ENCODE measurements at regions not wholly inside any gene's neighbourhood (a gene's known extent, or its start where the extent isn't known, plus 50 kb on each side); places are given as distances from the start of the nearest gene placed in this dataset.
"Not testable (repeated sequence)": the region's sequence is repeated elsewhere in the genome, so short reads cannot be mapped to it uniquely, and the experiment has no call there.

DNA sequence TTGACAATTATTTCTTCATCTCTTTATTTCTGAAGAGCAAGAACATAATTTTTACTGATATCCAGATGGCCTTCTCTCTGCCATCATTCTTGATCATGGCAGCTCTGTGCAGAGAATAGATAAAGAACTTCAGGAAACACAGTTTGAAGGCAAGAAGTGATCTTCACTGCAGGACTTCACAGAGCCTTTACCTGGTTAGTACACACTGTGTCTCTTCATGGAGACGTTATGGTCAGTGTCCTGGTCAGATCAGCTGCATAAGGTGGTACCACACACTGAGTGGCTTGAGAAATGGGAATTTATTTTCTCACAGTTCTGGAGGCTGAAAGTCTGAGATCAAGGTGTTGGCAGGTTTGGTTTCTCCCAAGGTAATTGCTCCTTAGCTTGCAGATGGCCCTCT lies 129.5 kb downstream of the UTP18 start:
- no peak for DNase-seq

DNA sequence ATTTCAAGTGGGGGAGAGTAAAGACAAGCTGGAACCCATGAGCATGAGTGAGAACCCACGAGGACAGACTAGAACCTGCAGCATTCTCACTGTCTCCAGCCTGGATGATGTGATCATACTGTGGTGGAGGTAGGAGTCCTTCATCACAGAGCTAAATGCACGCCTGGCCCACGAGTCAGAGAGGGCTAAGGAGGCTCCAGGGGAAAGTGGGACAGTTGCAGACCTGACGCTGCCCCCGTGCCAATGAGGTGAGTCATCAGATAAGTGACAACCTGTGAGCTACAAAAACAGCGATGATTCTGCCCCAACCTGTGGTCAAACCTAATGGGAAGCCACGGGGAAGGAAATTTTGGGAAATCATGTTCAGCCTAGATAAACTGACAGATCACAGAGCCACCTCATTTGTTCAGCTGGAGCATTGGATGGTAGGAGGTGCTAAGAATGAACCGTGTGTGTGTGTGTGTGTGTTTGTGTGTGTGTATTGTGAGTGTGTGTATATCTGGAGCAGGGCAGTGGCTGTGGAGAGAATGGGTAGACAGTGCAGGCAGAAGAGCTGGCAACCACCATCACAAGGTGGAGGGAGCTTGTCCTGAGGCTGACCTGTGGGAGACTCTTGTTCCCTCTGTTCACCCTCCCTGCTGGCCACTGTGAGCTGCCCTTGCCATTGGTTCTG lies 131.8 kb downstream of the UTP18 start:
- DNase-seq: no peak

- DNase-seq: no peak
Observed at GRCh38 chr17:51395621-51396020, 135.3 kb downstream of the UTP18 start.

- DNase-seq: no peak
Observed at GRCh38 chr17:51397361-51398127, 137.2 kb downstream of the UTP18 start.

GRCh38 chr17:51398128-51398525 lies 137.8 kb downstream of the UTP18 start:
- DNase-seq: no peak

GRCh38 chr17:51398687-51399086 lies 138.3 kb downstream of the UTP18 start:
- DNase-seq: no peak

- DNase-seq: no peak
Observed at GRCh38 chr17:51401279-51401678, 140.9 kb downstream of the UTP18 start.

GRCh38 chr17:51402899-51403298 lies 142.6 kb downstream of the UTP18 start:
- DNase-seq: no peak

DNA sequence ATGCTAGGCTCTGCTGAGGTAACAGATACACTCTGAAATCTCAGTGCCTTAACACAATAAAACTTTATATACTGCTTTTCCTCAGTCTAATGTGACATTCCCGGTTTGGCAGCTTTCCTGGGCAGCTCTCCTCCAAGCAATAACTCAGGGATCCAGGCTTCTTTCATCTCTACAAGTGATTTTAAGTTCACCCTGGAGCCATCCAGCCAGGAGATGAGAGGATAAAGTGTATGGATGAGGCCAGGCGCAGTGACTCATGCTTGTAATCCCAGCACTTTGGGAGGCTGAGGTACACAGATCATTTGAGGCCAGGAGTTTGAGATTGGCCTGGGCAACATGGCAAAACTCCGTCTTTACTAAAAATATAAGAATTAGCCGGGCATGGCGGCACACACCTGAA lies 147.2 kb downstream of the UTP18 start:
- DNase-seq: no peak

GRCh38 chr17:51419476-51419875 lies 159.1 kb downstream of the UTP18 start:
- DNase-seq: no peak

DNA sequence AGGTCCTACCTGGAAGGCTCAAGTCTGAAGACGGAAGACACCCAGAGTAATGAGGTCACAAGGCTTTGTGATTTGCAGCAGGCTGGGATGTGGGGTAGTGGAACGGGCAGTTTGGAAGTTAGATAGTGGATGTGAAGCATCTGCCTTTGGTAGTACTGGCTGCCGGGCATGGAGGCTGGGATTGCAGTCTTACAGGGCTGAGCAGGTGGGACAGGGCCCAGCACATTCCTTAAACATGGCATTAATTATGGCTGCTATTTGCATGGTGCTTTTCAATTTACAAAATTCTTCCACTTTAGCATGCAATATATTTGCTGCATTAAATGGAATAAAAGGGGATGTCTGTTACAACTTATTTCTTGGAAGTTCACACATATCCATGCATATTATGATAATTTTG lies 161.2 kb downstream of the UTP18 start:
- DNase-seq: no peak

DNA sequence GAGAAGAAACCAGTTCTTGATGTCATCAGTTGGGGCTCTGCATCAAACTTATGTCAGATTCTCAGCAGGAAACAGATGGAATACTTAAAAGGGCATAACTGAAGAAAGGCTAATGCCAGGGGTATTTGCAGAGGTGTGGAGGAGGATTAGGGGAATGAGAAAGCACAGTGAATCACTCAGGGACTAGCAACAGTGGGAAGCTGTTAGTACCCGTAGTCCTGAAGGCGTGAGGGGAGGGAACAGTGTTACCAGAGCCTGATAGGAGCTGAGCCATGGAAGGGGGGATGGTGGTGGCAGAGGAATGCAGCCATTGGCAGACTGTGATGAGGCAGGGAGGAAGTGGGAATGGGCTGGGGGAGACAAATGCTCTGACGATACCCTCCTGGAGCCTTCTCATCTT lies 162.3 kb downstream of the UTP18 start:
- no peak for DNase-seq

- no peak for DNase-seq
Observed at GRCh38 chr17:51423421-51424160, 163.2 kb downstream of the UTP18 start.

DNA sequence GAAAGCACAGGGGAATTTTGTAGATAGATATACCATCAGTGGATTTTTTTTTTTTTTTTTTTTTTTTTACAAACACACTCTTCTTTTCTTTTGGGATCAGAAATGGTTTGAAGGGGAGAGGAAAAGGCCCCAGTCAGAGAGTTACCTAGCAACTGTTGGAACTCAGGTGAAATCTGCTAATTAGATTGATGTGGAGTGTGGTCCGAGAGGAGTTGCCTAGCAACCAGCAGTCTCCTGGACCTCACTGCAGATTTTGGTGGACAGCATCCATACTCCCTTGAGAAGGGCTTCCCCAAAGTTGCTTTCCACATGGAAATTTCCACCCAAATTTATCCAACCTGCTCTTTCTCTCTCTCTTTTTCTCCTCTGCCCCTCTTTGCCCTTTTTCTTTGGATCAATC lies 165.4 kb downstream of the UTP18 start:
- no peak for DNase-seq

GRCh38 chr17:51427323-51427811 lies 167.0 kb downstream of the UTP18 start:
- DNase-seq: no peak

DNA sequence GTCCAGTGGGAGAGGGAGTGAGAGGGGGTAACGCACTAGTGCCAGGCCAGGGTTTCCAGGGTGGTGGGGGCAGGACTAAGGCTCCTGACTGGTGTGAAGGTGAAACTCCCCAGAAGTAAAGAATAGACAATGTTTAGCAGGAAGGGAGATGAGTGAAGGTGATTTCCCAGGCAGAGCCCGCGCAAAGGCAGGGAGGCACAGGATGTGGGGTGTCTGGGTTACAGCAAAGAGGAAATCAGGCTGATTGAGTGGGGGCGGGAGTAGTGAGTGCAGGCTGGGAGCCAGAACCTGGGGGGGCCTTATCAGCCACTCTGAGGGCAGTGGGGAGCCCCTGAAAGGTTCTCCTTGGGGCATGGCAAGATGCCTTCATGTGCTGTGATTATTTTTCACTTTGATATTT lies 167.5 kb downstream of the UTP18 start:
- DNase-seq: no peak

DNA sequence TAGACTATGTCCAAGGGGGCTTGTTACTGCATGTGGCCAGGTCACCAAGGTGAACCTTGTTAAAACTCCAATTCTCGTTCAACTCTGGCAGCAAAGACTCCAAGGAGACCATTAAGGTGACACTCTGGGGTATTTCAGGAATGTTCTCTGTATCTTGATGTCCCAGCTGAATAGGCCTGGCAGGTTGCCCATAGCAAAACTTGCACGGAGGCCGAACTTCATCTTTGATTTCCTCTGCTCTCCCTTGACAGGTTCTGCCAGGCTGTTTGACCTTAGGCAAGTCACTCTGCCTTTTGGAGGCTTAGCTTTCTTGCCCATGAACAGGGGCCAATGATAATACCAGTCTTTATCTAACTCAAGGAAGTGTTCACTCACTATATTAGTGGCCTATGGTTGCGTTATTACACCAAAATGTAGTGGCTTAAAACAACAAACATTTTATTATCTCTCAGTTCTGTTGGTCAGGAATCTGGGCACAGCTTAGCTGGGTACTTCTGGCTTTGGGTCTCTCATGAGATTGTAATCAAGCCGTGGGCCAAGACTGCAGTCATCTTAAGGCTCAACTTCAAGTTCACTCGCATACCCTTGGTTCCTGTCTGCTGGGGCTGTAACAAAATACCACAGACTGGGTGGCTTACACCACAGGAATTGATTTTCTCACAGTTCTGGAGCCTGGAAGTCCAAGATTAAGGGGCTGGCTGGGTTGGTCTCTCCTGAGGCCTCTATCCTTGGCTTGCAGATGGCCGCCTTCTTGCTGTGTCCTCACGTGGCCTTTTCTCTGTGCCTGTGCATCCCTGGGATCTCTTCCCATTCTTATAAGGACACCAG lies 168.5 kb downstream of the UTP18 start:
- no peak for DNase-seq

GRCh38 chr17:51429938-51430337 lies 169.6 kb downstream of the UTP18 start:
- DNase-seq: not testable (repeated sequence)

DNA sequence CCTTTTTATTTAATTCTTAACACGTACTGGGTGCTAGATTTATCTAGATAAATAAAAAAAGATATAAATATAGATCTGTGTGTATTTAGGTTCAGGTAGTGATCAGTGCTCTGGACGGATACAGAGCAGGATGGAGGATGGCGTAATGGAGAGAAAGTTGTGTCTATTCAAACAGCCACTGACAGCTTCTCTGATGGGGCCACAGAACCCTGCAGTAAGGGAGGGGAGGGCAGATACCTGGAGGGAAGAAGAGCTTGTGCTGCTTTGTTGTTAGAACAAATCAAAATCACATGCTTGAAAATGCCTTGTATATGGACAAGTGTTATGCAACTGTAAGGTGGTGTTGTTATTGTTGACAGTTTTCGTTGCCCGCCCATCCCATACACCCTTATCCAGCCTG lies 170.2 kb downstream of the UTP18 start:
- DNase-seq: no peak

GRCh38 chr17:51434434-51435170 lies 174.3 kb downstream of the UTP18 start:
- no peak for DNase-seq

DNA sequence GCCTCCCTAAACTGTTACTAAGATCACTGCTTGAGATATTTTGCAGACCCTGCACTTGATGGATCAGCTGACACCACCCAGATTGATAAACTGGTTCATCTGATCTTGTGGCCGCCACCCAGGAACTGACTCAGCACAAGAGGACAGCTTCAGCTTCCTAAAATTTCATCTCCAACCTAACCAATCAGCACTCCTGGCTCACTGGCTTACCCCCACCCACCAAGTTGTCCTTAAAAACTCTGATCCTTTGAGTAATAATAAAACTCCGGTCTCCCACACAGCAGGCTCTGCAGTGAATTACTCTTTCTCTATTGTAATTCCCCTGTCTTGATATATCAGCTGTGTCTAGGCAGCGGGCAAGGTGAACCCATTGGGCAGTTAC lies 174.8 kb downstream of the UTP18 start:
- DNase-seq: no peak

DNA sequence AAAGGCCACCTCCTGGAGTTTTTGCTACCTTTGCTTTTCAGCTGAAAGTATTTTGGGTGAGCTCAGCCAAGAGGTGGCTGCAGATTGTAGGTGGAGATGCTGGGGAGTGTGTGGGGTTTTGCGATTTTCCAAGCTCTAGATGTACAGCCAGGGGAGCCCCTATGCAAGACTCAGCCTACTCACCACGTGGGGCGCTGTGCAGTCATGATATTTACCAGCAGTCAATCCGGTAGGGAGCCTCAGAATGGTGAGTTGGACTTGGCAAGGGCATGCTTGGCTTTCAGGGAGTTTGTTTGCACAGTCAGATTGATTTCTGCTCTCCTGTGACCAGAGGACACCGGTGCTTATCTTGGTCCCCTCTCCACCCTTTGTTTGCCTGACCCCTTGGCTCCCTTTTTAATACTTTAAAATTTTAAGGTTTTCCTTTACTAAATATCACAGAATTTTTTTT lies 175.3 kb downstream of the UTP18 start:
- no peak for DNase-seq
